Ovary (tissue), 7 donors: ENCODE measurements at regions not wholly inside any gene's neighbourhood (a gene's known extent, or its start where the extent isn't known, plus 50 kb on each side); places are given as distances from the start of the nearest gene placed in this dataset.

Experiments used
- DNase-seq, 5 donors: peaks; one replicate each; pipeline ENCODE4 v3.0.0-alpha.2; 2019 to 2020
- H3K27ac ChIP-seq, 2 donors: fragments of 200-600 bp; one replicate each; pipeline versions ENCODE4 v1.5.1 to v1.8.0; 2019 to 2022
- H3K27me3 ChIP-seq: fragments of 200-600 bp; one replicate; pipeline ENCODE4 v1.8.0; 2022
- H3K36me3 ChIP-seq: fragments of 200-600 bp; sonication (generic); one replicate; pipeline ENCODE4 v1.5.1; 2019
- H3K4me1 ChIP-seq: one replicate; pipeline ENCODE4 v1.8.1; 2013; ENCODE audit warnings: mild to moderate bottlenecking, moderate library complexity; ENCODE audit not compliant: insufficient read depth
- H3K4me3 ChIP-seq: fragments of 200-600 bp; sonication (generic); one replicate; pipeline ENCODE4 v1.5.1; 2017
- H3K9me3 ChIP-seq, 2 donors: fragments of 200-600 bp in 1 of 2; sonication (generic) in 1 of 2; one replicate each; pipeline versions ENCODE4 v1.5.1 to v1.8.1; 2013 to 2019; ENCODE audit warnings: mild to moderate bottlenecking in 1 of 2, moderate library complexity in 1 of 2
- EP300 ChIP-seq: sonication (generic); formaldehyde crosslinking; IDR thresholded peaks from one replicate; pipeline ENCODE4 v1.6.1; 2017; ENCODE audit warnings: antibody characterized with exemption
- POLR2A ChIP-seq: fragments of 450-650 bp; IDR thresholded peaks from one replicate; pipeline ENCODE4 v1.6.1; 2017; ENCODE audit warnings: antibody characterized with exemption, mild to moderate bottlenecking, moderate library complexity
- WGBS, 3 donors: extraction: QIAGEN DNeasy Blood & Tissue Kit in 1 of 3; methylation state at CpG; one replicate each; pipeline versions ENCODE4 v1.1.5 to v1.1.7; 2013 to 2017; 5-methylcytosine and 5-hydroxymethylcytosine counted together
- intact Hi-C, 4 donors: fragments of 100-400 bp; cut with DNase I; formaldehyde crosslinking; loops; one replicate each; pipeline versions ENCODE4 v1.11.0 to v1.15.1; 2022 to 2023
- TF ChIP-seq, protein P1 (sequence below), 3 donors: fragments of 450-650 bp in 2 of 3; fragments of 200-600 bp in 1 of 3; IDR thresholded peaks; one replicate each; pipeline versions ENCODE4 v1.5.1 to v1.8.0; 2016 to 2022; ENCODE audit warnings: antibody characterized with exemption in 3 of 3, mild to moderate bottlenecking in 1 of 3
- donor health status: DM: no; HTN: no; CAD: no; lungs with moderate emphysema.
- donor health status: DM: no; HTN: no; CAD: no.
- donor health status: Bipolar disorder and iron deficiency.
- donor health status: DM: no; HTN: no; CAD: no.
- donor health status: DM: yes; HTN: yes; CAD: no.

- H3K27me3 ChIP-seq, result no peaks in the 10 kb centered on the region
- intact Hi-C loops, result no loop called here
- no peak overlapping the region for H3K4me3 ChIP-seq
- no peak for DNase-seq
- peaks cover 7% of the 10 kb centered on the region for H3K4me1 ChIP-seq
- no peak overlapping the region for H3K27ac ChIP-seq
- TF ChIP-seq POLR2A (no peak), EP300 (no peak)
- TF ChIP-seq, protein P1, sequence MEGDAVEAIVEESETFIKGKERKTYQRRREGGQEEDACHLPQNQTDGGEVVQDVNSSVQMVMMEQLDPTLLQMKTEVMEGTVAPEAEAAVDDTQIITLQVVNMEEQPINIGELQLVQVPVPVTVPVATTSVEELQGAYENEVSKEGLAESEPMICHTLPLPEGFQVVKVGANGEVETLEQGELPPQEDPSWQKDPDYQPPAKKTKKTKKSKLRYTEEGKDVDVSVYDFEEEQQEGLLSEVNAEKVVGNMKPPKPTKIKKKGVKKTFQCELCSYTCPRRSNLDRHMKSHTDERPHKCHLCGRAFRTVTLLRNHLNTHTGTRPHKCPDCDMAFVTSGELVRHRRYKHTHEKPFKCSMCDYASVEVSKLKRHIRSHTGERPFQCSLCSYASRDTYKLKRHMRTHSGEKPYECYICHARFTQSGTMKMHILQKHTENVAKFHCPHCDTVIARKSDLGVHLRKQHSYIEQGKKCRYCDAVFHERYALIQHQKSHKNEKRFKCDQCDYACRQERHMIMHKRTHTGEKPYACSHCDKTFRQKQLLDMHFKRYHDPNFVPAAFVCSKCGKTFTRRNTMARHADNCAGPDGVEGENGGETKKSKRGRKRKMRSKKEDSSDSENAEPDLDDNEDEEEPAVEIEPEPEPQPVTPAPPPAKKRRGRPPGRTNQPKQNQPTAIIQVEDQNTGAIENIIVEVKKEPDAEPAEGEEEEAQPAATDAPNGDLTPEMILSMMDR (IDR thresholded peaks at IDR 0.05), result no peak
- H3K9me3 ChIP-seq, result no peaks in the 10 kb centered on the region
- no peaks in the 10 kb centered on the region for H3K36me3 ChIP-seq
- 83 to 89% (median 85%) methylated on average over 6 of the region's 6 CpGs for WGBS, 3 donors
These were observed 93.0 kb upstream of the SH3BP4 start for GRCh38 chr2:234858790-234859329.

DNA sequence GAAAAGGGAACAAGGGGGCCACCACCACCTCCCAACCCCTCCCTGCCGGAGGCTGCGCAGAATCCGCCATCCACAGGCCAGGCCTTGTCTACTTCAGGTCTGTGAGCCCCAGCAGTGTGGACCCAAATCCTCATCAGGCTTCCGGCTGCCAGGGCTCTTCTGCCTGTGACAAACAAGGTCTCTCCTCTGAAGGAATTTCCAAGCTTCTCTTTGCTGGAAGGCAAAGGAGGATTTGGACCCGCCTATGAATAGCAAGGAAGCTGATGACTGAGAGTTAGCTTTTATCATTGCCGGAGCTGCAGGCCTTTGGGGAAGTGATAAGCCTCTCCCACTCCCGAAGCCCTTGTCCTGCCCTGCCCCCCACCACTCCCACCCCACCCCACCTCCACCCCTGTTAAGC, 93.7 kb upstream of the SH3BP4 start:
- DNase-seq, result no peak
- H3K4me3 ChIP-seq, result no peak overlapping the region
- no peaks in the 10 kb centered on the region for H3K9me3 ChIP-seq
- intact Hi-C loops, result no loop called here
- no peak for TF ChIP-seq EP300
- no peak overlapping the region for H3K27ac ChIP-seq
- no peaks in the 10 kb centered on the region for H3K27me3 ChIP-seq
- peaks cover 2% of the 10 kb centered on the region for H3K4me1 ChIP-seq
- WGBS, 3 donors, result 81 to 84% (median 82%) methylated on average over 7 of the region's 7 CpGs
- H3K36me3 ChIP-seq, result no peaks in the 10 kb centered on the region

- H3K9me3 ChIP-seq, result no peaks in the 10 kb centered on the region
- no peak overlapping the region for H3K27ac ChIP-seq
- H3K36me3 ChIP-seq, result no peaks in the 10 kb centered on the region
- intact Hi-C loops, result no loop called here
- no peaks in the 10 kb centered on the region for H3K4me1 ChIP-seq
- no peak for DNase-seq
- WGBS, 3 donors, result 86 to 90% (median 88%) methylated on average over 2 of the region's 2 CpGs
- H3K4me3 ChIP-seq, result no peak overlapping the region
- no peaks in the 10 kb centered on the region for H3K27me3 ChIP-seq
- TF ChIP-seq POLR2A (no peak), EP300 (no peak)
- TF ChIP-seq, protein P1 (IDR thresholded peaks at IDR 0.05), result no peak
These were observed 98.1 kb upstream of the SH3BP4 start for GRCh38 chr2:234853729-234854128.

DNA sequence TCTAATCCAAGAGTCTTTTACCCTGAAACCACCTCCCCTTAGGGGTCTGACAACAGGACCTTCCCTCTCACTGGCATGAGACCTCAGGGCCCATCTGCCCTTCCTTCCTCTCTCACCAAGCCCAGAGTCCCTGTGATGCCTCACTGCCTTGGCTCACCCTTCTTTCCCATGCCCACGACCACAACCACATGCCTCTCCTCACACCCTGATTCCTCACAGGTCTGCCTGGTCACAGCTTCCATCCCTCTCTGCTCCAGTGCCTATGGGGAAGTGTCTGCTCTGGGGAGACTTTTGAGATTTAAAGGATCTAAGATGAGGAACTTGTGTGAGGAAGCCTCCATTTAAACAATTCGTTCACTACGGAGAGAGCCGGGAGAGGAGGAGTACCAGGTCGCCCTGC, 98.9 kb upstream of the SH3BP4 start:
- no peaks in the 10 kb centered on the region for H3K4me1 ChIP-seq
- H3K27me3 ChIP-seq, result no peaks in the 10 kb centered on the region
- H3K27ac ChIP-seq, result no peak overlapping the region
- 92 to 94% (median 93%) methylated on average over 5 of the region's 5 CpGs for WGBS, 3 donors
- DNase-seq, result no peak
- TF ChIP-seq POLR2A (no peak), EP300 (no peak)
- intact Hi-C loops, result no loop called here
- no peak overlapping the region for H3K4me3 ChIP-seq
- H3K9me3 ChIP-seq, result no peaks in the 10 kb centered on the region
- H3K36me3 ChIP-seq, result no peaks in the 10 kb centered on the region

DNA sequence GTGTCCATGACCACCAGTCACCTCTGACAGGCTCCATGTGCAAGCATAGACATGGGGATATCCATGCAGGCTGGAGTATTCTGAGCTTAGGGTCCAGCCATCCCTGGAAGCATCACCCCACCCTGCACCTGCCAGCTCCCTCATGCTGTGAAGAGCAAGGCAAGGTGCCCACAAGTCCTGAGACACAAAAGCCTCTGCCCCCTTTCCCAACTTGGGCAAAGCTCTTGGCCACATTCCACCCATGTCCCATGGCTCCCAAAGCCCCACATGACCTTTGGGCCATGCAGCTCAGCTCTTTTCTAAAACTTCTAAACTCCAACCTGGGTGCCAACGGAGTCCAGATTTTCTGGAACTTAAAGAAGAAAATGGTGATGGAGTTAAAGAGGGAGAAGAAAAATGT, 99.8 kb upstream of the SH3BP4 start:
- DNase-seq, result no peak
- Histone ChIP-seq H3K36me3 (no peaks in the 10 kb centered on the region), H3K4me1 (no peaks in the 10 kb centered on the region), H3K27ac (no peak overlapping the region), H3K9me3 (no peaks in the 10 kb centered on the region), H3K4me3 (no peak overlapping the region), H3K27me3 (no peaks in the 10 kb centered on the region)
- 36 to 98% (median 89%) methylated on average over 1 of the region's 1 CpG for WGBS, 3 donors
- intact Hi-C loops, result no loop called here
- no peak for TF ChIP-seq POLR2A
- no peak for TF ChIP-seq EP300
- TF ChIP-seq, protein P1 (IDR thresholded peaks at IDR 0.05), result no peak
